EL (cell line): ENCODE measurements at regions not wholly inside any gene's neighbourhood (a gene's known extent, or its start where the extent isn't known, plus 50 kb on each side); places are given as distances from the start of the nearest gene placed in this dataset.
"Not testable (repeated sequence)": the region's sequence is repeated elsewhere in the genome, so short reads cannot be mapped to it uniquely, and the experiment has no call there.

Experiments used
- DNase-seq: peaks from one replicate; pipeline ENCODE4 v3.0.0-alpha.2; 2016

- DNase-seq: no peak
These were observed 734.2 kb upstream of the GBE1 start for GRCh38 chr3:82495655-82496054.

- no peak for DNase-seq
These were observed 733.6 kb upstream of the GBE1 start for GRCh38 chr3:82494977-82495489.

GRCh38 chr3:82493858-82494257, 732.4 kb upstream of the GBE1 start:
- DNase-seq: no peak

GRCh38 chr3:82475306-82475705, 713.9 kb upstream of the GBE1 start:
- no peak for DNase-seq

- DNase-seq: no peak
These were observed 713.3 kb upstream of the GBE1 start for GRCh38 chr3:82474711-82475110.

GRCh38 chr3:82473864-82474541, 712.6 kb upstream of the GBE1 start:
- no peak for DNase-seq

- no peak for DNase-seq
These were observed 705.6 kb upstream of the GBE1 start for GRCh38 chr3:82467051-82467450.

GRCh38 chr3:82462977-82463376, 701.5 kb upstream of the GBE1 start:
- DNase-seq: no peak

- DNase-seq: no peak
These were observed 699.8 kb upstream of the GBE1 start for GRCh38 chr3:82461049-82461889.

- DNase-seq: no peak
These were observed 686.9 kb upstream of the GBE1 start for GRCh38 chr3:82448320-82448719.

- not testable (repeated sequence) for DNase-seq
These were observed 667.4 kb upstream of the GBE1 start for GRCh38 chr3:82428821-82429220.

- DNase-seq: no peak
These were observed 662.5 kb upstream of the GBE1 start for GRCh38 chr3:82424031-82424339.

- DNase-seq: no peak
These were observed 662.0 kb upstream of the GBE1 start for GRCh38 chr3:82423268-82424030.

GRCh38 chr3:82416830-82417229, 655.4 kb upstream of the GBE1 start:
- DNase-seq: no peak

- no peak for DNase-seq
These were observed 654.9 kb upstream of the GBE1 start for GRCh38 chr3:82416349-82416748.

- DNase-seq: no peak
These were observed 651.7 kb upstream of the GBE1 start for GRCh38 chr3:82413171-82413570.

GRCh38 chr3:82410366-82410765, 648.9 kb upstream of the GBE1 start:
- DNase-seq: no peak

GRCh38 chr3:82409842-82410241, 648.4 kb upstream of the GBE1 start:
- DNase-seq: no peak

GRCh38 chr3:82392203-82392775, 630.8 kb upstream of the GBE1 start:
- no peak for DNase-seq

GRCh38 chr3:82390868-82391267, 629.4 kb upstream of the GBE1 start:
- DNase-seq: no peak

- DNase-seq: no peak
These were observed 625.2 kb upstream of the GBE1 start for GRCh38 chr3:82386647-82387046.

- no peak for DNase-seq
These were observed 622.7 kb upstream of the GBE1 start for GRCh38 chr3:82384181-82384580.

- DNase-seq: no peak
These were observed 621.4 kb upstream of the GBE1 start for GRCh38 chr3:82382831-82383230.
